Smooth muscle cell (in vitro differentiated cells): ENCODE measurements at regions not wholly inside any gene's neighbourhood (a gene's known extent, or its start where the extent isn't known, plus 50 kb on each side); places are given as distances from the start of the nearest gene placed in this dataset.

ENCODE experiments used
- DNase-seq: peaks from one replicate; lab custom pipeline; 2025; ENCODE audit not compliant: unreplicated experiment; lab: John Stamatoyannopoulos, UW
- H2AFZ ChIP-seq: fragments of 200-600 bp; sonication (generic); 2 replicates; pipeline ENCODE4 v1.6.0; 2016; ENCODE audit warnings: antibody characterized with exemption, low read depth, mild to moderate bottlenecking
- H3F3A ChIP-seq: fragments of 200-600 bp; sonication (generic); 2 replicates; pipeline ENCODE4 v1.6.0; 2017; ENCODE audit warnings: antibody characterized with exemption, low read depth
- H3K27ac ChIP-seq: fragments of 200-600 bp; sonication (generic); 2 replicates; pipeline ENCODE4 v1.5.1; 2016; ENCODE audit warnings: low read depth, mild to moderate bottlenecking
- H3K27me3 ChIP-seq: fragments of 200-600 bp; sonication (generic); 2 replicates; pipeline ENCODE4 v1.6.1; 2016; ENCODE audit warnings: low read depth, mild to moderate bottlenecking
- H3K36me3 ChIP-seq: fragments of 200-600 bp; sonication (generic); 2 replicates; pipeline ENCODE4 v1.5.1; 2016; ENCODE audit warnings: low read depth
- H3K4me1 ChIP-seq: fragments of 200-600 bp; sonication (generic); 2 replicates; pipeline ENCODE4 v1.5.1; 2016; ENCODE audit warnings: low read depth
- H3K4me2 ChIP-seq: fragments of 200-600 bp; sonication (generic); 2 replicates; pipeline ENCODE4 v1.6.0; 2016; ENCODE audit warnings: mild to moderate bottlenecking
- H3K4me3 ChIP-seq: fragments of 200-600 bp; sonication (generic); 2 replicates; pipeline ENCODE4 v1.5.1; 2016; ENCODE audit warnings: mild to moderate bottlenecking
- H3K79me2 ChIP-seq: fragments of 200-600 bp; sonication (generic); 2 replicates; pipeline ENCODE4 v1.6.0; 2016; ENCODE audit warnings: low read depth, mild to moderate bottlenecking
- H3K9ac ChIP-seq: fragments of 200-600 bp; sonication (generic); 2 replicates; pipeline ENCODE4 v1.6.0; 2016; ENCODE audit warnings: low read depth
- H3K9me3 ChIP-seq: fragments of 200-600 bp; sonication (generic); replicated peaks from 2 replicates; pipeline ENCODE4 v1.5.1; 2016; ENCODE audit warnings: low read depth
- H4K20me1 ChIP-seq: fragments of 200-600 bp; sonication (generic); 2 replicates; pipeline ENCODE4 v1.6.0; 2016; ENCODE audit warnings: low read depth
- WGBS: methylation state at CpG from one replicate; pipeline ENCODE4 v1.1.7; 2016; ENCODE audit warnings: low lambda C conversion rate; 5-methylcytosine and 5-hydroxymethylcytosine counted together
- TF ChIP-seq, protein P1 (sequence below): fragments of 200-600 bp; sonication (generic); IDR thresholded peaks from 2 replicates; pipeline ENCODE4 v1.5.1; 2017; ENCODE audit warnings: borderline replicate concordance, mild to moderate bottlenecking, antibody characterized with exemption; ENCODE audit not compliant: insufficient read depth, poor library complexity, severe bottlenecking

- 92% methylated on average over 4 of the region's 4 CpGs for WGBS
- Histone ChIP-seq H3K79me2 (no peaks in the 10 kb centered on the region), H3K9ac (no peak overlapping the region), H3K4me3 (no peak overlapping the region), H3K4me2 (no peak overlapping the region), H3K9me3 (no peaks in the 10 kb centered on the region), H3F3A (no peaks in the 10 kb centered on the region), H3K27me3 (no peaks in the 10 kb centered on the region), H2AFZ (no peak overlapping the region), H3K27ac (no peak overlapping the region), H3K36me3 (no peaks in the 10 kb centered on the region), H4K20me1 (no peaks in the 10 kb centered on the region), H3K4me1 (no peaks in the 10 kb centered on the region)
- DNase-seq = no peak
- TF ChIP-seq, protein P1, sequence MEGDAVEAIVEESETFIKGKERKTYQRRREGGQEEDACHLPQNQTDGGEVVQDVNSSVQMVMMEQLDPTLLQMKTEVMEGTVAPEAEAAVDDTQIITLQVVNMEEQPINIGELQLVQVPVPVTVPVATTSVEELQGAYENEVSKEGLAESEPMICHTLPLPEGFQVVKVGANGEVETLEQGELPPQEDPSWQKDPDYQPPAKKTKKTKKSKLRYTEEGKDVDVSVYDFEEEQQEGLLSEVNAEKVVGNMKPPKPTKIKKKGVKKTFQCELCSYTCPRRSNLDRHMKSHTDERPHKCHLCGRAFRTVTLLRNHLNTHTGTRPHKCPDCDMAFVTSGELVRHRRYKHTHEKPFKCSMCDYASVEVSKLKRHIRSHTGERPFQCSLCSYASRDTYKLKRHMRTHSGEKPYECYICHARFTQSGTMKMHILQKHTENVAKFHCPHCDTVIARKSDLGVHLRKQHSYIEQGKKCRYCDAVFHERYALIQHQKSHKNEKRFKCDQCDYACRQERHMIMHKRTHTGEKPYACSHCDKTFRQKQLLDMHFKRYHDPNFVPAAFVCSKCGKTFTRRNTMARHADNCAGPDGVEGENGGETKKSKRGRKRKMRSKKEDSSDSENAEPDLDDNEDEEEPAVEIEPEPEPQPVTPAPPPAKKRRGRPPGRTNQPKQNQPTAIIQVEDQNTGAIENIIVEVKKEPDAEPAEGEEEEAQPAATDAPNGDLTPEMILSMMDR = no peak
These were observed 54.8 kb downstream of the CCDC71L start for GRCh38 chr7:106606120-106606519.

DNA sequence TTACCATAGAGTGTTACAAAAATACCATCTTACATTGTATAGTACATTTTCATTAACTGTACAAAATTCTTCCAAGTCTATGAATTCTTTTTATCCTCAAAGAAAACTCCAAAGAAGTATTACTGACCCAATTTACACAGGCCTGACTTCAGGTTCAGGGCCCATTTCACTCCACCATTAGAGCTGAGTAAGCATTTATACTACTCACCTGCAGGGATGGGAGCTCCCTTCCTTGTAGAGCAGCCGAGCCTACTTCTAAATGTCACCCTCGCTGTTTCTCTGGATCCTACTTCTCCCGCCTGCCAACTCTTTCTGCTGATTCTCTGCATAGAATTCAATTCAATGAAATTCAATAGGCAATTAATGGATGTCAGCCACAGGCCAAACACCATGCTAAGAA, 56.0 kb downstream of the CCDC71L start:
- Histone ChIP-seq H3K4me1 (no peaks in the 10 kb centered on the region), H2AFZ (no peak overlapping the region), H3K36me3 (no peaks in the 10 kb centered on the region), H3K27me3 (no peaks in the 10 kb centered on the region), H3K9ac (no peak overlapping the region), H3K4me2 (no peak overlapping the region), H3K4me3 (no peak overlapping the region), H3K79me2 (no peaks in the 10 kb centered on the region), H4K20me1 (no peaks in the 10 kb centered on the region), H3F3A (no peaks in the 10 kb centered on the region), H3K27ac (no peak overlapping the region), H3K9me3 (no peaks in the 10 kb centered on the region)
- TF ChIP-seq, protein P1 = no peak
- no peak for DNase-seq
- WGBS = 96% methylated on average over 3 of the region's 3 CpGs

DNA sequence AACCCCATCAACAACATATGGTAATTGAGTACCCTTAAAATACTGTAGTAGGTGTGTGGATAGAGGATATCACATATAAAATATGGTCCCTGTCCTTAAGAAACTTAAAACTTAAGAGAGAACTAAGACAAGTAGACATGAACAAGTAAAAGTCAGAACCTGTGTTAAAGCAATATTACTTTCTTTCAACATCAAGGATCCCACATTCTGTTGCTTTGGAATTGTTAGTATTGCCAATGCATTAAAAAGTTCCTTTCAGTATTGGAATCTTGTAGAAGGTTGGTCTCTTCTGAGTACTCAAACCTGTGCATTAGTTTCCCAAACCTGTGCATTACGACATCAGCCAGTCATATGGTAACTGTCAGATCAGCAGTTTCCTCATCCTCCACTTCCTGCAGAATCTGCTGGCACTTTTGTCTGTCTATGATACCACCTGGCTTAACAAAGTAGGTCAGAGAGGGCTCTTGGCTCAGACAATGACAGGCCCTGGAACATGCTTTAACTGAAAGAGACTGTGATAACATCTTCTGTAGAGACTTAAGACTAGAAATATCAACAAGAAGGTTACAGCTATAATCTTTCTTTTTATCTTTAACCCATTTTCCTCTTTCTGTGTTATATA, 56.5 kb downstream of the CCDC71L start:
- H2AFZ ChIP-seq = no peak overlapping the region
- H3F3A ChIP-seq = no peaks in the 10 kb centered on the region
- no peaks in the 10 kb centered on the region for H4K20me1 ChIP-seq
- H3K27ac ChIP-seq = no peak overlapping the region
- DNase-seq = no peak
- no peaks in the 10 kb centered on the region for H3K79me2 ChIP-seq
- no peak overlapping the region for H3K4me3 ChIP-seq
- no peaks in the 10 kb centered on the region for H3K27me3 ChIP-seq
- no peak overlapping the region for H3K9ac ChIP-seq
- no peaks in the 10 kb centered on the region for H3K9me3 ChIP-seq
- WGBS = 93% methylated on average over 1 of the region's 1 CpG
- H3K36me3 ChIP-seq = no peaks in the 10 kb centered on the region
- no peak overlapping the region for H3K4me2 ChIP-seq
- TF ChIP-seq, protein P1 = no peak
- no peaks in the 10 kb centered on the region for H3K4me1 ChIP-seq

- no peaks in the 10 kb centered on the region for H3K79me2 ChIP-seq
- no peak for DNase-seq
- no peaks in the 10 kb centered on the region for H3K4me1 ChIP-seq
- H3F3A ChIP-seq = no peaks in the 10 kb centered on the region
- H3K27me3 ChIP-seq = no peaks in the 10 kb centered on the region
- H3K36me3 ChIP-seq = no peaks in the 10 kb centered on the region
- no peak overlapping the region for H3K4me3 ChIP-seq
- no peaks in the 10 kb centered on the region for H4K20me1 ChIP-seq
- 88% methylated on average over 4 of the region's 4 CpGs for WGBS
- H3K9me3 ChIP-seq = no peaks in the 10 kb centered on the region
- H2AFZ ChIP-seq = no peak overlapping the region
- H3K4me2 ChIP-seq = no peak overlapping the region
- H3K9ac ChIP-seq = no peak overlapping the region
- no peak overlapping the region for H3K27ac ChIP-seq
- TF ChIP-seq, protein P1 = no peak
These were observed 57.6 kb downstream of the CCDC71L start for GRCh38 chr7:106603346-106603745.
